Heart left ventricle (tissue), 13 donors: ENCODE measurements at regions not wholly inside any gene's neighbourhood (a gene's known extent, or its start where the extent isn't known, plus 50 kb on each side); places are given as distances from the start of the nearest gene placed in this dataset.

Experiments used
- CTCF ChIP-seq, 12 donors: fragments of 200-600 bp; sonication (generic) in 4 of 12; IDR thresholded peaks; one replicate each; pipeline versions ENCODE4 v1.5.0 to v1.8.0; 2018 to 2022; ENCODE audit warnings: antibody characterized with exemption in 12 of 12, mild to moderate bottlenecking in 5 of 12
- POLR2A ChIP-seq, 2 donors: fragments of 450-650 bp; IDR thresholded peaks; one replicate each; pipeline ENCODE4 v1.6.1; 2017; ENCODE audit warnings: antibody characterized with exemption in 2 of 2, mild to moderate bottlenecking in 2 of 2, moderate library complexity in 2 of 2
- donor health status: ischemic (EF 13 %, LVEDD 7.1; RV severe dilation, severe dysfunction).
- donor health status: DM: no; HTN: yes; CAD: no.
- donor health status: DM: no; HTN: no; CAD: no.
- donor health status: ischemic (EF 25% LVEDD 6.9; RV normal size, moderate dysfunction).
- donor health status: ischemic (EF 25% LVEDD 5.7; RV mildly dilated, moderate dysfunction).
- donor health status: ischemic (EF 35%, LVEDD 5.7; RV mildly dilated, moderate dysfunction).
- donor health status: nonischemic (EF 11% LVEDD 7.7; RV severe dilation, severe dysfunction).
- donor health status: DM: yes; HTN: yes; CAD: no.
- donor health status: PGD.
- donor health status: ischemic (EF 29% LVEDD 5.4; RV normal size, mild dysfunction).
- donor health status: nonischemic (EF 23%, LVEDD 6.1; RV moderate dilation, normal function).

GRCh38 chr6:4510906-4511640, 265.1 kb upstream of the CDYL start:
- TF ChIP-seq CTCF (IDR thresholded peaks at IDR 0.05) (no peak), POLR2A (IDR thresholded peaks at IDR 0.05) (no peak)
